ENCODE measurements at regions not wholly inside any gene's neighbourhood (a gene's known extent, or its start where the extent isn't known, plus 50 kb on each side); places are given as distances from the start of the nearest gene placed in this dataset.

DNA sequence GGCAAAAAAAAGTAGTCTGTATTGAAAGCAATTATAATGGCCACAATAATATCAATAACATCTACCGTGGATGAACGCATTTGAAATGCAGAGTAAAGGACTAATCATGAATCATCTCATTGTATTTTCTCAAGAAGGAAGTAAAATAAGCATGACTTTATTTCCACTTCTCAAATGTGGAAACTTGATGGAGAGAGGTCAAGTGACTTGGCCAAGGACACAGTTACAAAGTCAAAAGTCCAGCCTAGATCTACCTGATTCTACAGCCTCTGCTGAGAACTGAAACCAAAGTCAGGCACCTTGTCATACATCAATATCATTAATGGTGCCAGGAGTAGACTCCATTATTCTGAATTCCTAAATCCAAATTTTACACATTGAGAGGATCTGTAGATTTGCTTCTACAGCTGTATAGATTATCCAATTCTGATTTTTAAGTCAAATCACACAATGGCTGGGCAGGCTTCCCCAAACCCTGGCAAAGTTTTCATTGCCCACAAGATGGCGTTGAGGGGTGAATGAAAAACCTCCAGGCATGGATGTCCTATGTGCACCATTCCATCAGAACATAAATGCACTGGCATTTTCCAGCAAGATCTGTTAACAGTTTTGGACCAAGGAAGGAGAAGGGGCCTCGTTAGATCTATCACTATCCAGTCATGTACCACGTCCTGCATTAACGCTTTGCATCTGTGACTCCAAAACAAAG lies 423.1 kb downstream of the MAFB start:
- no peak for FAIRE-seq

DNA sequence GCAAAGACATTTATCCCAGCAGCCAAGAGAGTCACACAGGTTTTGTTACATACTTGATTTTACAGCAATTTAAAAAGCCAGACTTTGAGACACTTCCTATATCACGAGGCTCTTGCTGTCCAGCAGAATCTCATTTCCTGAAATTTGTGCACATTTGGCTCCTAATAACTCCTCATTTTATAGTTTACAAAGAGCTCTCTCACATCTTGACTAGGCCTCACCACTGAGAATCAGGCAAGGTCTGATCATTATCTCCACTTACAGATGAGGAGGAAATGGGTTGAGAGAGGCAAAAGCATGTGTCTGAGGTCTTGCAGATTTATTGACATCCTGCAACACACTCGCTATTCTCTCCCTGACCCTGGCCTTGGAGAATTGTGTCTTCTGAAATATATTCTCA lies 426.8 kb downstream of the MAFB start:
- no peak for TF ChIP-seq POLR2A (IDR thresholded peaks at IDR 0.05; ENCODE audit: low read depth, low read length)
- FAIRE-seq (no peak), DNase-seq (ENCODE audit: insufficient read length, low spot score) (no peak)

More for the DNA sequence above, 423.1 kb downstream of the MAFB start:
- TF ChIP-seq POLR2A (IDR thresholded peaks at IDR 0.05; ENCODE audit: low read depth, low read length) = no peak
- no peak for DNase-seq (ENCODE audit: insufficient read length, low spot score)

DNA sequence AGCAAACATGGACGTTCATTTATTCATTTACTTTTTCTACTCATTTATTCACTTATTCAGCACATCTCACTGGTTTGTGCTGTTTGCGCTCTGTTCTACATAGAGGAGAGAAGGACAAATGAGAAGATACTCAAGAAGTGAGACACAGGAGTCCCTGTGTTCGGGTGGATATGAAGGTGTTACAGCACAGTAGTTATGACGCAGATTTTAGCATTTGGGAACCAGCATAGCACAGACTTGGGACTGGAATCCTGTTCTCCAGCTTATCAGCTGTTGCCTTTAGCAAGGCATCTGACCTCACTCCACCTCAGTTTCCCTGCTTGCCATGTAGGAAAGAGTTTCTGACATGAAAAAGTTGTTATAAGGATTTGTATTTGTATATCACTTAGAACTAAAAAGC lies 430.1 kb downstream of the MAFB start:
- FAIRE-seq = no peak
- no peak for DNase-seq (ENCODE audit: insufficient read length, low spot score)
- TF ChIP-seq POLR2A (IDR thresholded peaks at IDR 0.05; ENCODE audit: low read depth, low read length) = no peak

DNA sequence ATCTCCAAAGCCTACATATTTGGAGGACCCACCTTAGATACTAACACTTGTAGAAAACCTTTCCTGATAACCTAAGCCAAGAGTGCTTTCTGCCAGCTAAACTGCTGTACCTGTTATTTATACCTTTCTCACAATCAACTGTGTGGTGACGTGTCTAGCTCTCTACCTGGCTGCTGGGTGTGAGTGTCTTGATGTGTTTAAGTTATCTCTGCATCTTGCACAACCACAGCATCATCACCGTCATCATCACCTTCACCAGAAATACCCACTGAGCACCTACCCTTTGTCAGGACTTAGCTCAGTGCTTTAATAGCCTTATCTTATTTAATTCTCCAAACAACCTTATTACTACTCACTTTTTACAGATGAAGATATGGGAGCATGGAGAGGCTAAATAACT lies 431.3 kb downstream of the MAFB start:
- no peak for DNase-seq (ENCODE audit: insufficient read length, low spot score)
- TF ChIP-seq POLR2A (IDR thresholded peaks at IDR 0.05; ENCODE audit: low read depth, low read length) = no peak
- FAIRE-seq = no peak

DNA sequence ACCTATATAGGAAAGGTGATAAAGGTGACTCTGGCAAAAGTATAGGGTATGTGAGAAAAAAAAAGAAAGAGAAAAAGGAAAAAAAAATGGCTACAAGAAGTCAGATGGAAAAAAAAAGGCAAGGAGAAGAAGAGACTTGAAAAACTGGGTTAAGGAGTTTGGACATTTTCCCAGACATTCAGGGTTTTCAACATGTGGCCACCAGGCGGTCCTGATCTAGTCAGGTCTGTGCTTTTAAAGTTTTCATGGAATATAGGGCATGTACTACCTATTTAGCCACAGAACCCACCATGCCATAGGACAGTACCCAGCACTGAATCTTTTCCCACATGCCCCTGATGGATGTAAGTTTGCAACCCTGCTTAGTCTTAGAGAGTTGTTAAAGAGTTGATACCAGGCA lies 433.7 kb downstream of the MAFB start:
- no peak for TF ChIP-seq POLR2A (IDR thresholded peaks at IDR 0.05; ENCODE audit: low read depth, low read length)
- no peak for DNase-seq (ENCODE audit: insufficient read length, low spot score)
- FAIRE-seq = no peak

DNA sequence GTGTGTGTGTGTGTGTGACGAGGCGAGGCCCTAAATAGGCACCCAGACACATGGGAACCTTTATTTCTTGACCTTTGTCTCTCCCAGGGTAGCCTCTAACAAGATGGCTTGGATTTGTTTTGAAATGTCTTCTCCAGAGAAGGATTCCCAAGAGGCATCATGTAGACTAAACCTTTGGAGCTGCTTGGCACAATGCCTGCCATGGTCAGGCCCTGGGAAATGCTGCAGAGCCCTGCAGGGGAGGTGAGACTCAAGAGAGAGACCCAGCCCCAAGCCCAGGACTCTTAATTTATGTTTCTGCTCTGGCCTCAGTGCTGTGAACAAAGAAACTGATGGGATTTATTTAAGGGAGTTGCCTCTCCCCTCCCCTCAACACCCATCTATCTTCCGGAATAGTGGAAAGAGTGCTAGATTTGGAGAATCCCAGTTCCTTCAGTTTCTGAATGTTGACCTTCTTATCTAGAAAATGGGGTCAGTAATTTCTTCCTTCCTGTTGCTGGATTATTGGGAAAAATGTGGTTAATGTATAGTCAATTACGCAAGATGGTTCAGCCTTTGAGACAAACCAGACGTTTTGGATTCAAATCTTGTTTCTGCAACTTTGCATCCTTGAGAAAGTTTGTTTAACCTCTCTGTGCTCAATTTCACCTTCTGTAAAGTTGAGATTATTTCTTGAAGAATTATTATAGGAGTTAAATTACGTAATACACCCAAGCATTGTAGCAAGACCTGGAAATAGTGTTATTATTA lies 434.8 kb downstream of the MAFB start:
- DNase-seq (ENCODE audit: insufficient read length, low spot score) (no peak), FAIRE-seq (no peak)
- no peak for TF ChIP-seq POLR2A (IDR thresholded peaks at IDR 0.05; ENCODE audit: low read depth, low read length)

DNA sequence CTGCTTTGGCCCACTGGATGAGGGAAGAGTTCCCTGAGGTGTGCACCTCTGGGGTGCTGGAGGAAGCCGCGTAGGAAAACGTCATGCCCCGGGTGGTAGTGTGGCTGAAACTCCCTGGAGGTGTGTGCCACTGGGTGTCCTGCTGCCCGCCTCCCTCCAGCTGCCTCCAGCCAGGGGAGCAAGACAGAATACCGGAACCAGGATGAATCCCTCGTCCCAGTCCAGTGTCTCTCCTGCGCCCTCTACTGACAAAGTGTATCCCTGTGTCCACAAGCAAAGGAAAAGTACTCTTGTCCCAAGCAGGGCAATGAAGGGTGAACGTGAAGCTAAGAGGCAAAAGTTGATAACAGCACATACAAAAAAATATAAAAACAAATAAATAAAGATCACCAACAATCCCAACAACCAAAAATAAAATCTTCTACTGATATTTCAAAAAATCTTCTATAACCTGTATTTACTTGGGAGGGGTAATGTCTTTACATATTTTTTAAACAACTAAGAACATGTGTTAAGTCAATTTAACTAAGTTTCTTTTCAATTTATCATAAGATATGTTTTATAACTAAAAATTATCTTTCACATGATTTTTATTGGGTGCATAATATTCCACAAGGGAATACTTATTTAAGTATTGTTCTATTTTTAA lies 437.6 kb downstream of the MAFB start:
- DNase-seq (ENCODE audit: insufficient read length, low spot score) = peak; percentile 27
- no peak for TF ChIP-seq POLR2A (IDR thresholded peaks at IDR 0.05; ENCODE audit: low read depth, low read length)
- no peak for FAIRE-seq

DNA sequence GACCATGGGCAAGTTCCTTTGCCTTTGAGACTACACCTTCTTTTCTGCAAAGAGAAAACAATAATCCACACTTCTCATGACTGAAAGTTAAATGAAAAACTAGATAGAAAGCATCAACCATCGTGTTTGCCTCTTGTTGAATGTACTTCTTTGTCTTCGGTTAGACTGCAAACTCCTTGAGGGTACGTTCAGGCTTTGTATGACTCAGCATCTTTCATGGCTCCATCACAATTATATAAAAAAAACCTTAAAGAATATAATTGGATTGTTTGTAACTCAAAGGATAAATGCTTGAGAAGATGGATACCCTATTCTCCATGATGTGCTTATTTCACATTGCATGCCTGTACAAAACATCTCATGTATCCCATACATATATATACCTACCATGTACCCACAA lies 439.2 kb downstream of the MAFB start:
- DNase-seq (ENCODE audit: insufficient read length, low spot score) = no peak

DNA sequence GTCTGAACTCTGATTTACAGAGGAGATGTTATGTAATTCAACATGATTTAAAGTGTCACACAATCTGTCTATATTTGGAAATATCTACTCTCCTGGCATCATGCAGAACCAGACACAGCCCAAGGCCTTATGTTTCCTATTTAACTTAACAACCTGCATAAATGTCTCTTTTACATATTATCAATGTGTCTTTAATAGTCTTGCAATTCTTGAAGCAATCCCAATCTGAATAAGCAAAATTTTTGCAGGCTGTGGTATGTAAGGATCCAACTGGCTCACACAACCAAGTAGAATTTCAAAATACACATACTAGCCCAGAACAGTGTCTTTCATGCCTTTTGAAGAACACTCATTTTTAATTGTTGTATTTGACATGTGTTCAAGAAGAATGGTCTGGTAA lies 443.2 kb downstream of the MAFB start:
- DNase-seq (ENCODE audit: insufficient read length, low spot score) = no peak
- FAIRE-seq = no peak
- no peak for TF ChIP-seq POLR2A (IDR thresholded peaks at IDR 0.05; ENCODE audit: low read depth, low read length)

More for the DNA sequence above, 439.2 kb downstream of the MAFB start:
- no peak for FAIRE-seq
- TF ChIP-seq POLR2A (IDR thresholded peaks at IDR 0.05; ENCODE audit: low read depth, low read length) = no peak

DNA sequence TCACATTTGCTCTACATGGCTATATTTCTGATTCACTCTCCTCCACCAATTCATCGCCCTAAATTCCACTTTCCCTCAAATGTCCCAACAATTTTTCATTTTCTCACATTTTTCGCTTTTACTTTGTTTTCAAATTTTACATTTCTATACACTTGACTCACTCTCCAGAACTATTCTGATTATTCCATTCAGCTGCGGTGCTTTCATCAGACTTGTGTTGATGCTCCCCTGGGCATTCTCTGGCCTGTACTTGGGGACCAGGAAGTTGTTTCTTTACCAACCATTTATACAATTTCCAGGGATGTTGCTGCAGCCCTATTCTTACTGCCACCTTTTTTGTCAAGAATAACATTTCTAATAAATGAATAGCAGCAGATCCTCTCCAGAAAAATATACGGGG lies 444.8 kb downstream of the MAFB start:
- no peak for TF ChIP-seq POLR2A (IDR thresholded peaks at IDR 0.05; ENCODE audit: low read depth, low read length)
- DNase-seq (ENCODE audit: insufficient read length, low spot score) (no peak), FAIRE-seq (no peak)

DNA sequence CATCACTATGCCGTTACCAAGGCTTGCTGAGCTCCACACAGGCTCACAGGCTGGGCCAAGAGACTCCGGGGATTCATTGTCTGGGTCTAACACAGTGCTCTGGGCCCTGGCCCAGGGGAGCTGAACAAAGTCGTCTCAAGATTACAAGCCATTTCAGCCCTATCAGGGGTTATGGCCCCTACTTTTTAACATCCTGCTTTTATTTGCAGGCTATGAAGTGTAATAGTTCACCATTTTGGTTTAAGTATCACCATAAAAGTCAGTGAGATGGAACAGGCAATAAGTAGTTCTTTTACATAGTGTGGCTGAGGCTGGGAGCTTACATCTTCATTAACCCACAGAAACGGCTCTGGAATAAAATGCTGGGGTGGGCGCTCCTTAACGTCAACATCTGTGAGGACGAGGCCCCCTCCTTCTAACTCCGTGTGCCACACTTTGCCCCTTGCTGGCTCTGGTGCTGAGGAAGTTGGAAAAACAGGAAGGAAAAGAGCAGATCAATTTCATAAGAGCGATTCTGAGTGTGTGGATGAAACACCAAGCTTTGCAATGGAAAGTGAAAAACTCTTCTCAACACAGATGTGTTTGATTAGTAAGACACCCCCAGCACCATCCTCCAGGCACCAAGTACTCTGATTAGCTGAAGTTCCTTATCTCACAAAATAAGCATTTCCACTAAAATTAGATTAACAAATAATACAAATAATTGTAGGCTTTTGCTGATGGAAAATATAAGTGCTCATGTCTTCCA lies 447.3 kb downstream of the MAFB start:
- no peak for TF ChIP-seq POLR2A (IDR thresholded peaks at IDR 0.05; ENCODE audit: low read depth, low read length)
- DNase-seq (ENCODE audit: insufficient read length, low spot score) (no peak), FAIRE-seq (no peak)

DNA sequence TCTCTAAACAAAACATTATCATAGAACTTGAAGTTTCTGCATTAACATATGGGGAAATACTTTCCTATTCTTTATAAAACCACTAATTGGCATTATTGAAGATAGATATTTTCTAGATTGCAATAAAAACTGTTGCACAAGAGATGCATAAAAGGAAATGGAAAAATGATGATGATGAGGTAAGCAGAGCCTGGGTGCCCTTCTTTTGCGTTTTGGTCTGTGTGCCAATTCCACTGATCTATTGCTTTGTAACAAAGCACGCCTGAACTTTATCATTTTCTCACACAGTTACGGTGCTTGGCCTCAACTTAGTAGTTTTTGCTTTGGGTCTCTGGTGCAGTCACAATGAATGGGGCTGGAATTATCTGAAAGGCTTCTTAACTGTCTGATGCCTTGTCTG lies 450.5 kb downstream of the MAFB start:
- TF ChIP-seq POLR2A (IDR thresholded peaks at IDR 0.05; ENCODE audit: low read depth, low read length) = no peak
- no peak for DNase-seq (ENCODE audit: insufficient read length, low spot score)
- FAIRE-seq = no peak

DNA sequence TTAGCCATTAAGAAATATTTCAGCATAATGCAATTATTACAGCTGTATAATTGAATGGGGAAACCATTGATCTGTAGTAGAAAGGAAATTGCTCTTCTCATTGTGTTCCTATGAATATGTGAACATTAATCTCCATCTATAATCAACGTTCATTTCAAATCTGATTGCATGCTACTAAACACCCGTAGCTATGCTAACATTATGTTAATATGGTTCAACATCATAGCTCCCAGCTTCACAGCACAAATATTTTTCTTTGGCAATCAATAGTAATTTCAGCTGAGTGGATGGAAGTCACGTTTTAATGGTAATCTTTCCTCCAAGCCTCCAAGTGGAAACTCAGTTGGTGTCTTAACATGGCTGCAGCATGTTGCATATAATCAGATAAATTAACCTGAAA lies 454.4 kb downstream of the MAFB start:
- DNase-seq (ENCODE audit: insufficient read length, low spot score) (no peak), FAIRE-seq (no peak)
- TF ChIP-seq POLR2A (IDR thresholded peaks at IDR 0.05; ENCODE audit: low read depth, low read length) = no peak

DNA sequence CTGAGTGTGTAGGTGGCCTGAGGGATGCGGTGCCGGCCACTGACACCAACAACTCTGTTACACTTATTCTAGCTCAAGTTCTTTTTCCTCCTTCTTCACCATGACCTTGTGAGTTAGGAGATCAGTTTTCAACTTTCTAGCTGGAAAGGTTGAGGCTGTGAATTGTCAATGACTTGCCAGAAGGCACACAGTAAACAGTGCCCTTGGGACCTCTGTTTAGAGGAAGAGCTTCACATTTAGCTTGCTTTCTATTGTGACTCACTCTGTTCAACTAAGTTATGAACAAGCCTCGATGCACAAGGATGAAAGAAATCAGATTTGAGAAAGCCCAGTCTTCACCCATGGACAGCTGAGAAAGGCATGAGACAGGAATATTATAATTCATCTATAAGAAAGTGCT lies 455.6 kb downstream of the MAFB start:
- FAIRE-seq = no peak

More for the DNA sequence above, 455.6 kb downstream of the MAFB start:
- no peak for DNase-seq (ENCODE audit: insufficient read length, low spot score)
- no peak for TF ChIP-seq POLR2A (IDR thresholded peaks at IDR 0.05; ENCODE audit: low read depth, low read length)

Measured in H54 (cell line).